ENCODE measurements at regions not wholly inside any gene's neighbourhood (a gene's known extent, or its start where the extent isn't known, plus 50 kb on each side); places are given as distances from the start of the nearest gene placed in this dataset.

- no peak overlapping the region for H3K27ac ChIP-seq (ENCODE audit: low read length)
- no peaks in the 10 kb centered on the region for H3K9me3 ChIP-seq (ENCODE audit: insufficient read depth, low read length, severe bottlenecking)
- no peak for DNase-seq
- H3K27me3 ChIP-seq (ENCODE audit: insufficient read depth, low read length, poor library complexity): no peaks in the 10 kb centered on the region
- TF ChIP-seq CTCF (IDR thresholded peaks at IDR 0.05; ENCODE audit: borderline replicate concordance, extremely low read depth, low read length, poor library complexity, severe bottlenecking): no peak
- TF ChIP-seq EZH2 (IDR thresholded peaks at IDR 0.05; ENCODE audit: borderline replicate concordance, low read depth, low read length, severe bottlenecking): no peak
- ATAC-seq (ENCODE audit: insufficient read depth, low read depth): no peak
- no peaks in the 10 kb centered on the region for H3K36me3 ChIP-seq (ENCODE audit: insufficient read depth, low read length)
- H3K79me2 ChIP-seq (ENCODE audit: insufficient read depth, low read length): no peaks in the 10 kb centered on the region
- H2AFZ ChIP-seq (ENCODE audit: low read depth, low read length): no peak overlapping the region
- no peaks in the 10 kb centered on the region for H3K4me1 ChIP-seq (ENCODE audit: insufficient read depth, low read length)
- no peak overlapping the region for H3K4me3 ChIP-seq (ENCODE audit: low read depth in 1 of 2, low read length in 2 of 2)
- H3K4me2 ChIP-seq (ENCODE audit: insufficient read depth, low read length): no peak overlapping the region
- H3K9ac ChIP-seq (ENCODE audit: low read depth, low read length): no peak overlapping the region
- no peaks in the 10 kb centered on the region for H4K20me1 ChIP-seq (ENCODE audit: insufficient read depth, low read length)
Measured at GRCh38 chr21:24150753-24151152, 1456.5 kb downstream of the MRPL39 start.

DNA sequence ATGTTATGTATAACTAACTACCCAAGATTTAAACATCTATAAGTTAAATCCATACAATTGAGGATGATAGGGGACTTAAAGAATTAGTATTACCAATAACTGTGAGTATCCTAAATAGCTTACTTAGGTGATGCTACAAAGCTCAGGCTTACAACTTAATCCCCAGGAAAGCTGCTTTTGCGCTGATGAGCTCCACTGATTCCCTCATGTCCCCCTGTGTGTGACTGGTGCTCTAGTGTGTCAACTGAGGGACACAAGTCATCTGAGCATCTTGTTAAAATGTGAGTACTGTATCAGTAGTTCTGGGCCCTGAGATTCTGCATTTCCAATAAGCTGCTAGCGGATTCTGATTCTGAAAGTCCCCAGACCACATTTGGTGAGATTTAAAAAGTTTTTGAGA is 1458.8 kb downstream of the MRPL39 start:
- H3K36me3 ChIP-seq (ENCODE audit: insufficient read depth, low read length): no peaks in the 10 kb centered on the region
- H3K4me2 ChIP-seq (ENCODE audit: insufficient read depth, low read length): no peak overlapping the region
- no peak overlapping the region for H2AFZ ChIP-seq (ENCODE audit: low read depth, low read length)
- no peaks in the 10 kb centered on the region for H3K4me1 ChIP-seq (ENCODE audit: insufficient read depth, low read length)
- H3K4me3 ChIP-seq (ENCODE audit: low read depth in 1 of 2, low read length in 2 of 2): no peak overlapping the region
- no peaks in the 10 kb centered on the region for H3K27me3 ChIP-seq (ENCODE audit: insufficient read depth, low read length, poor library complexity)
- no peak for DNase-seq
- TF ChIP-seq EZH2 (IDR thresholded peaks at IDR 0.05; ENCODE audit: borderline replicate concordance, low read depth, low read length, severe bottlenecking): no peak
- TF ChIP-seq CTCF (IDR thresholded peaks at IDR 0.05; ENCODE audit: borderline replicate concordance, extremely low read depth, low read length, poor library complexity, severe bottlenecking): no peak
- H3K9ac ChIP-seq (ENCODE audit: low read depth, low read length): no peak overlapping the region
- H3K27ac ChIP-seq (ENCODE audit: low read length): no peak overlapping the region
- no peaks in the 10 kb centered on the region for H3K9me3 ChIP-seq (ENCODE audit: insufficient read depth, low read length, severe bottlenecking)
- H3K79me2 ChIP-seq (ENCODE audit: insufficient read depth, low read length): no peaks in the 10 kb centered on the region
- no peaks in the 10 kb centered on the region for H4K20me1 ChIP-seq (ENCODE audit: insufficient read depth, low read length)
- no peak for ATAC-seq (ENCODE audit: insufficient read depth, low read depth)

- H3K9ac ChIP-seq (ENCODE audit: low read depth, low read length): no peak overlapping the region
- H3K4me2 ChIP-seq (ENCODE audit: insufficient read depth, low read length): no peak overlapping the region
- TF ChIP-seq CTCF (IDR thresholded peaks at IDR 0.05; ENCODE audit: borderline replicate concordance, extremely low read depth, low read length, poor library complexity, severe bottlenecking) (no peak), EZH2 (IDR thresholded peaks at IDR 0.05; ENCODE audit: borderline replicate concordance, low read depth, low read length, severe bottlenecking) (no peak)
- no peak overlapping the region for H3K27ac ChIP-seq (ENCODE audit: low read length)
- no peaks in the 10 kb centered on the region for H3K4me1 ChIP-seq (ENCODE audit: insufficient read depth, low read length)
- no peak overlapping the region for H2AFZ ChIP-seq (ENCODE audit: low read depth, low read length)
- H3K79me2 ChIP-seq (ENCODE audit: insufficient read depth, low read length): no peaks in the 10 kb centered on the region
- H3K36me3 ChIP-seq (ENCODE audit: insufficient read depth, low read length): no peaks in the 10 kb centered on the region
- H3K9me3 ChIP-seq (ENCODE audit: insufficient read depth, low read length, severe bottlenecking): no peaks in the 10 kb centered on the region
- no peaks in the 10 kb centered on the region for H4K20me1 ChIP-seq (ENCODE audit: insufficient read depth, low read length)
- no peak for DNase-seq
- H3K27me3 ChIP-seq (ENCODE audit: insufficient read depth, low read length, poor library complexity): no peaks in the 10 kb centered on the region
- no peak overlapping the region for H3K4me3 ChIP-seq (ENCODE audit: low read depth in 1 of 2, low read length in 2 of 2)
- no peak for ATAC-seq (ENCODE audit: insufficient read depth, low read depth)
Measured at GRCh38 chr21:24147674-24148073, 1459.6 kb downstream of the MRPL39 start.

DNA sequence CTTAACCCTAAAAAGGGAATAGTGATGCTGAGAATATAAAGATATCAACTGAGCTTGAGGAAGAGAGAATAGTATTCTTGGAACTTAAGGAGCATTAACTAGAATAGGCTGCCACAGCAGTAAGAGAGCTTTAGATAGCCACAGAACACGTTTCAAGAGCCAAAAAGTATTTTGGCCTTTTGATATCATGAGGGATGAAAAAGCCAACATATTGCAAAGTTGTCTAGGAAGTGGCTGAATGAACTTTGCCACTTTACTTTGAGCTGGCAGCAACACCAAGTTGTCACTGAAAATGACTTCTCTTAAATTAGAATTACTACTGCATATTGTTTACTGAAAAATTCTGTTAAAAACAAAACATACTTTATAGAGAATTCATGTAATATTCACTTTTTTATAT is 1476.2 kb downstream of the MRPL39 start:
- H3K4me3 ChIP-seq (ENCODE audit: low read depth in 1 of 2, low read length in 2 of 2): no peak overlapping the region
- DNase-seq: no peak
- TF ChIP-seq EZH2 (IDR thresholded peaks at IDR 0.05; ENCODE audit: borderline replicate concordance, low read depth, low read length, severe bottlenecking) (no peak), CTCF (IDR thresholded peaks at IDR 0.05; ENCODE audit: borderline replicate concordance, extremely low read depth, low read length, poor library complexity, severe bottlenecking) (no peak)
- no peaks in the 10 kb centered on the region for H3K79me2 ChIP-seq (ENCODE audit: insufficient read depth, low read length)
- no peaks in the 10 kb centered on the region for H3K4me1 ChIP-seq (ENCODE audit: insufficient read depth, low read length)
- H3K9me3 ChIP-seq (ENCODE audit: insufficient read depth, low read length, severe bottlenecking): no peaks in the 10 kb centered on the region
- H3K27ac ChIP-seq (ENCODE audit: low read length): no peak overlapping the region
- H3K27me3 ChIP-seq (ENCODE audit: insufficient read depth, low read length, poor library complexity): no peaks in the 10 kb centered on the region
- no peaks in the 10 kb centered on the region for H4K20me1 ChIP-seq (ENCODE audit: insufficient read depth, low read length)
- no peak overlapping the region for H2AFZ ChIP-seq (ENCODE audit: low read depth, low read length)
- H3K4me2 ChIP-seq (ENCODE audit: insufficient read depth, low read length): no peak overlapping the region
- ATAC-seq (ENCODE audit: insufficient read depth, low read depth): no peak
- no peaks in the 10 kb centered on the region for H3K36me3 ChIP-seq (ENCODE audit: insufficient read depth, low read length)
- no peak overlapping the region for H3K9ac ChIP-seq (ENCODE audit: low read depth, low read length)

All from DND-41 (cell line).